SK-N-DZ (cell line): ENCODE measurements at regions not wholly inside any gene's neighbourhood (a gene's known extent, or its start where the extent isn't known, plus 50 kb on each side); places are given as distances from the start of the nearest gene placed in this dataset.
A peak's percentile ranks its signal among the peaks of the same experiment; 100 is the strongest.

Source experiments
- DNase-seq: peaks from one replicate; pipeline ENCODE4 v3.0.0-alpha.2; 2015; ENCODE audit warnings: low spot score

GRCh38 chr1:5812295-5812694 lies 179.9 kb downstream of the NPHP4 start:
- DNase-seq, result no peak

GRCh38 chr1:5811419-5811818 lies 180.8 kb downstream of the NPHP4 start:
- DNase-seq, result no peak

GRCh38 chr1:5810553-5811270 lies 181.5 kb downstream of the NPHP4 start:
- no peak for DNase-seq

- no peak for DNase-seq
Observed at GRCh38 chr1:5810131-5810530, 182.1 kb downstream of the NPHP4 start.

GRCh38 chr1:5809207-5809788 lies 182.9 kb downstream of the NPHP4 start:
- DNase-seq, result no peak

- DNase-seq, result no peak
Observed at GRCh38 chr1:5803851-5804250, 188.4 kb downstream of the NPHP4 start.

GRCh38 chr1:5802606-5803005 lies 189.6 kb downstream of the NPHP4 start:
- no peak for DNase-seq

GRCh38 chr1:5798904-5799303 lies 193.3 kb downstream of the NPHP4 start:
- no peak for DNase-seq

GRCh38 chr1:5798151-5798730 lies 194.0 kb downstream of the NPHP4 start:
- no peak for DNase-seq

GRCh38 chr1:5796028-5796427 lies 196.2 kb downstream of the NPHP4 start:
- DNase-seq, result no peak

GRCh38 chr1:5794279-5794678 lies 197.9 kb downstream of the NPHP4 start:
- no peak for DNase-seq

GRCh38 chr1:5793516-5793915 lies 198.7 kb downstream of the NPHP4 start:
- DNase-seq, result no peak

GRCh38 chr1:5781079-5781478 lies 211.1 kb downstream of the NPHP4 start:
- DNase-seq, result no peak

GRCh38 chr1:5780324-5780716 lies 211.9 kb downstream of the NPHP4 start:
- no peak for DNase-seq

- no peak for DNase-seq
Observed at GRCh38 chr1:5779608-5780323, 212.5 kb downstream of the NPHP4 start.

- no peak for DNase-seq
Observed at GRCh38 chr1:5776035-5776550, 216.1 kb downstream of the NPHP4 start.

GRCh38 chr1:5774019-5774418 lies 218.2 kb downstream of the NPHP4 start:
- no peak for DNase-seq

GRCh38 chr1:5771788-5772187 lies 220.4 kb downstream of the NPHP4 start:
- DNase-seq, result no peak

GRCh38 chr1:5770981-5771765 lies 221.1 kb downstream of the NPHP4 start:
- DNase-seq, result peak; percentile 90

GRCh38 chr1:5769760-5770159 lies 222.5 kb downstream of the NPHP4 start:
- no peak for DNase-seq

- no peak for DNase-seq
Observed at GRCh38 chr1:5769146-5769545, 223.1 kb downstream of the NPHP4 start.

- DNase-seq, result no peak
Observed at GRCh38 chr1:5768014-5768413, 224.2 kb downstream of the NPHP4 start.
